ENCODE measurements at regions not wholly inside any gene's neighbourhood (a gene's known extent, or its start where the extent isn't known, plus 50 kb on each side); places are given as distances from the start of the nearest gene placed in this dataset.

DNA sequence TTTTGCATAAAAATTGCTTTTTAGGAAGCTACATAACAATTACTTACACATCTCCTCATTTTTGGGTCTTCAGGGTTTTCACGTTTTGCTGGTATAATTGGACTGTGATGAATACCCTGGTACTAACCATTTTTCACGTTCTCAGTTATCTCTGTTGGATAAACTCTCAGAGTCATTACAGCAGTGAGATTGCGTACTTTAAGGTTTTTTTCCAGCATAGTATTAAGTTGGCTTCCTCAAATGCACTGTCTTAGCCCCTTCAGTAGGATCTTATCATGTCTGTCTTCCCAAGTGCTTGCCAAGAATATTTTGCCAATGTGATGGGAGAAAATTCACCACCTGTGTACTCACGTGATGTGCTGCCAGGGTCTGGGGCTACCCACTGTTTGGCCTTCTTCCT is 342.5 kb downstream of the TEX29 start:
- TF ChIP-seq NANOG (IDR thresholded peaks at IDR 0.05; ENCODE audit: borderline replicate concordance) = no peak
- TF ChIP-seq EZH2phosphoT487 (IDR thresholded peaks at IDR 0.05; ENCODE audit: unreplicated experiment) = no peak
- TF ChIP-seq, protein P1, sequence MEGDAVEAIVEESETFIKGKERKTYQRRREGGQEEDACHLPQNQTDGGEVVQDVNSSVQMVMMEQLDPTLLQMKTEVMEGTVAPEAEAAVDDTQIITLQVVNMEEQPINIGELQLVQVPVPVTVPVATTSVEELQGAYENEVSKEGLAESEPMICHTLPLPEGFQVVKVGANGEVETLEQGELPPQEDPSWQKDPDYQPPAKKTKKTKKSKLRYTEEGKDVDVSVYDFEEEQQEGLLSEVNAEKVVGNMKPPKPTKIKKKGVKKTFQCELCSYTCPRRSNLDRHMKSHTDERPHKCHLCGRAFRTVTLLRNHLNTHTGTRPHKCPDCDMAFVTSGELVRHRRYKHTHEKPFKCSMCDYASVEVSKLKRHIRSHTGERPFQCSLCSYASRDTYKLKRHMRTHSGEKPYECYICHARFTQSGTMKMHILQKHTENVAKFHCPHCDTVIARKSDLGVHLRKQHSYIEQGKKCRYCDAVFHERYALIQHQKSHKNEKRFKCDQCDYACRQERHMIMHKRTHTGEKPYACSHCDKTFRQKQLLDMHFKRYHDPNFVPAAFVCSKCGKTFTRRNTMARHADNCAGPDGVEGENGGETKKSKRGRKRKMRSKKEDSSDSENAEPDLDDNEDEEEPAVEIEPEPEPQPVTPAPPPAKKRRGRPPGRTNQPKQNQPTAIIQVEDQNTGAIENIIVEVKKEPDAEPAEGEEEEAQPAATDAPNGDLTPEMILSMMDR (conservative IDR thresholded peaks at IDR 0.05; ENCODE audit: low read depth in 2 of 2) = no peak
- TF ChIP-seq, protein P2, sequence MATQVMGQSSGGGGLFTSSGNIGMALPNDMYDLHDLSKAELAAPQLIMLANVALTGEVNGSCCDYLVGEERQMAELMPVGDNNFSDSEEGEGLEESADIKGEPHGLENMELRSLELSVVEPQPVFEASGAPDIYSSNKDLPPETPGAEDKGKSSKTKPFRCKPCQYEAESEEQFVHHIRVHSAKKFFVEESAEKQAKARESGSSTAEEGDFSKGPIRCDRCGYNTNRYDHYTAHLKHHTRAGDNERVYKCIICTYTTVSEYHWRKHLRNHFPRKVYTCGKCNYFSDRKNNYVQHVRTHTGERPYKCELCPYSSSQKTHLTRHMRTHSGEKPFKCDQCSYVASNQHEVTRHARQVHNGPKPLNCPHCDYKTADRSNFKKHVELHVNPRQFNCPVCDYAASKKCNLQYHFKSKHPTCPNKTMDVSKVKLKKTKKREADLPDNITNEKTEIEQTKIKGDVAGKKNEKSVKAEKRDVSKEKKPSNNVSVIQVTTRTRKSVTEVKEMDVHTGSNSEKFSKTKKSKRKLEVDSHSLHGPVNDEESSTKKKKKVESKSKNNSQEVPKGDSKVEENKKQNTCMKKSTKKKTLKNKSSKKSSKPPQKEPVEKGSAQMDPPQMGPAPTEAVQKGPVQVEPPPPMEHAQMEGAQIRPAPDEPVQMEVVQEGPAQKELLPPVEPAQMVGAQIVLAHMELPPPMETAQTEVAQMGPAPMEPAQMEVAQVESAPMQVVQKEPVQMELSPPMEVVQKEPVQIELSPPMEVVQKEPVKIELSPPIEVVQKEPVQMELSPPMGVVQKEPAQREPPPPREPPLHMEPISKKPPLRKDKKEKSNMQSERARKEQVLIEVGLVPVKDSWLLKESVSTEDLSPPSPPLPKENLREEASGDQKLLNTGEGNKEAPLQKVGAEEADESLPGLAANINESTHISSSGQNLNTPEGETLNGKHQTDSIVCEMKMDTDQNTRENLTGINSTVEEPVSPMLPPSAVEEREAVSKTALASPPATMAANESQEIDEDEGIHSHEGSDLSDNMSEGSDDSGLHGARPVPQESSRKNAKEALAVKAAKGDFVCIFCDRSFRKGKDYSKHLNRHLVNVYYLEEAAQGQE (IDR thresholded peaks at IDR 0.05; ENCODE audit: unreplicated experiment) = no peak
- TF ChIP-seq JUNB (IDR thresholded peaks at IDR 0.05; ENCODE audit: unreplicated experiment) = no peak
- no peak for TF ChIP-seq POLR2AphosphoS5 (IDR thresholded peaks at IDR 0.05; ENCODE audit: low read depth)

Measured in GM23338 (cell line).